ENCODE measurements at regions not wholly inside any gene's neighbourhood (a gene's known extent, or its start where the extent isn't known, plus 50 kb on each side); places are given as distances from the start of the nearest gene placed in this dataset.
"Not testable (repeated sequence)": the region's sequence is repeated elsewhere in the genome, so short reads cannot be mapped to it uniquely, and the experiment has no call there.

DNA sequence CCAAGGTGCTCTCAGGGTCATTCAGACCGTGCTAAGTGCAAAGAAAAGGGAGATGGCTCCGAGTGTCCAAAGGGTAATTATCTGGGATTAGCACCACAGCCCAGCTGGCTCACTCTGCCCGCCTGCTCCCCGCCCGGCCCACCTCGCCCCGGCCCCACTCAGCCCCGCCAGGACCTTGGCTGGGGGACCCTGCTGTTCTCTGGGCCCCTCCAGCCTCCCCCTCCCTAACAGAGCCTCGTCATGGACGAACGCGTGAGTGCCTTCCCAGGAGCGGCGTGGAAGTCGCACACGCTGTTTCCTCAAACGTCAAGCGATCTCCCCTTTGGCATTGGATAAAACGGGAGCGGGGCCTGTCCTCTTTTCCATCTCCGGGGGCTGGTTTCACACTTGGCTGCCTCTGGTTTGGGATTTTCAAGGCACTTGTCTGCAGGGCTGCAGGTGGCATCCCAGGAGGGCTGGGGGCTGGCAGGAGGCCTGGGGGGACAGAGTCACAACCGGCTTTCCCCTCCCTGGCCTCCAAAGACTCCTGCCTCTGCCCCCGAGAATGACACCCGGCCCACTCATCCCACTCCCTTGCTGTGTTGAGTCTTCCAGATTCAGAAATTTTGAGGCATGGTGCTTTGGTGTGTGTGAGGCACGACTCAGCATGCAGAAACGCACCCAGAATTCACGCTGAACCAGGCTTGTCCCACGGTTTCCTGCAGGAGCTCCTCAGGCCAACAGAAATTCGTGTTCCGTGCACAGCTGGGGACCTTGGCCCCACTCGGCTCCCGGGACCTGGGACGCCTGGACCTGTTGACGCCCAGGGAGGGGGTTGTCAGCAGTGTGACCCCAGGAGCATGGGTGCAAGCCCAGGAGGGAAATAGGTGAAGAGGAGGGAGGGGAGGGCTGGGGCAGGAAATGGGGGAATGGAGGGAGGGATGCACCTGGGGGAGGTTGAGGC lies 110.0 kb downstream of the PDGFA start:
- Mint-ChIP-seq H3K27me3 (ENCODE audit: insufficient read depth, unreplicated experiment) (peaks cover 44% of the 10 kb centered on the region), H3K4me3 (ENCODE audit: unreplicated experiment) (no peak overlapping the region), H3K27ac (ENCODE audit: low read depth, unreplicated experiment) (no peak overlapping the region), H3K36me3 (ENCODE audit: insufficient read depth, unreplicated experiment) (no peaks in the 10 kb centered on the region), H3K9me3 (ENCODE audit: unreplicated experiment) (peaks cover 7% of the 10 kb centered on the region), H3K4me1 (ENCODE audit: insufficient read depth, unreplicated experiment) (no peaks in the 10 kb centered on the region)
- intact Hi-C loops (cut with micrococcal nuclease), result no loop called here
- ChIA-PET CTCF (no interaction called here), POLR2A (no interaction called here)
- no TSS peak for BruUV-seq (replicated peaks)
- no peak for TF ChIP-seq CTCF (IDR thresholded peaks at IDR 0.05; ENCODE audit: unreplicated experiment)
- no peak for DNase-seq (ENCODE audit: unreplicated experiment)

DNA sequence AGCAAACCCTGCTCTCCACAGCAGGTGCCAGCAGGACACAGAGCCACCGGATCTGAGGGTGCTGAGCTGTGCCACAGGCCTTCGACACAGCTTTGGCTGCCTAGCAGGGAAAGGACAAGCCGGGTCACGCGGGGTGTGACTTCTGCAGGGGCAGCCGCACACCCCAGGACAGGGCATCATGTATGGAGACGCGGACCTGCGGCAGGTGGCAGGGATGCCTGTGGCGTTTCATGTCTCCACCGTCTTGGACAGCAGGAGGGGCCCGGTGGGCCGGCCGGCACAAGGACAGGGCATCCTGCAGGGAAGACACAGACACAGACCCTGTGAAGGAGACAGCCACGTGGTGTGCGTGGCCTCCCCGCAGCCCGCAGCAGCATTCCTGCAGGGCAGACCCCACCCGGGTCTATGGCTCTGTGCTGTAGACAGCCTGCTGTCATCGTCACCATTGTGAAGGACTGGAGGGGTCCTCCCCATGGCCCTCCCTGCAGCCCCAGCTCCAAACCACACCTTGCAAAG lies 109.2 kb downstream of the PDGFA start:
- intact Hi-C loops (cut with micrococcal nuclease), result no loop called here
- H3K9me3 Mint-ChIP-seq (ENCODE audit: unreplicated experiment), result peaks cover 7% of the 10 kb centered on the region
- BruUV-seq (replicated peaks), result no TSS peak

DNA sequence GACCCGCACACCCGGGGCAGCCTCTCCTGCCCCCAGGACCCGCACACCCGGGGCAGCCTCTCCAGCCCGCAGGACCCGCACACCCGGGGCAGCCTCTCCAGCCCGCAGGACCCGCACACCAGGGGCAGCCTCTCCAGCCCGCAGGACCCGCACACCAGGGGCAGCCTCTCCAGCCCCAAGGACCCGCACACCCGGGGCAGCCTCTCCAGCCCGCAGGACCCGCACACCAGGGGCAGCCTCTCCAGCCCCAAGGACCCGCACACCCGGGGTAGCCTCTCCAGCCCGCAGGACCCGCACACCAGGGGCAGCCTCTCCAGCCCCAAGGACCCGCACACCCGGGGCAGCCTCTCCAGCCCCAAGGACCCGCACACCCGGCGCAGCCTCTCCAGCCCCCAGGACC lies 108.5 kb downstream of the PDGFA start:
- POLR2A ChIA-PET; H3K4me3 Mint-ChIP-seq (ENCODE audit: unreplicated experiment); H3K36me3 Mint-ChIP-seq (ENCODE audit: insufficient read depth, unreplicated experiment); H3K27ac Mint-ChIP-seq (ENCODE audit: low read depth, unreplicated experiment); BruUV-seq (replicated peaks); H3K4me1 Mint-ChIP-seq (ENCODE audit: insufficient read depth, unreplicated experiment); H3K9me3 Mint-ChIP-seq (ENCODE audit: unreplicated experiment); DNase-seq (ENCODE audit: unreplicated experiment); intact Hi-C loops (cut with micrococcal nuclease); CTCF ChIA-PET: not testable (repeated sequence)
- H3K27me3 Mint-ChIP-seq (ENCODE audit: insufficient read depth, unreplicated experiment), result peaks cover 29% of the 10 kb centered on the region

More for the DNA sequence above, 109.2 kb downstream of the PDGFA start:
- Mint-ChIP-seq H3K36me3 (ENCODE audit: insufficient read depth, unreplicated experiment) (no peaks in the 10 kb centered on the region), H3K27ac (ENCODE audit: low read depth, unreplicated experiment) (no peak overlapping the region), H3K4me3 (ENCODE audit: unreplicated experiment) (no peak overlapping the region), H3K4me1 (ENCODE audit: insufficient read depth, unreplicated experiment) (no peaks in the 10 kb centered on the region), H3K27me3 (ENCODE audit: insufficient read depth, unreplicated experiment) (peaks cover 36% of the 10 kb centered on the region)
- TF ChIP-seq CTCF (IDR thresholded peaks at IDR 0.05; ENCODE audit: unreplicated experiment), result no peak
- POLR2A ChIA-PET, result no interaction called here
- DNase-seq (ENCODE audit: unreplicated experiment), result no peak
- CTCF ChIA-PET, result no interaction called here

GRCh38 chr7:411677-412312 lies 107.9 kb downstream of the PDGFA start:
- POLR2A ChIA-PET, result no interaction called here
- no peaks in the 10 kb centered on the region for H3K4me1 Mint-ChIP-seq (ENCODE audit: insufficient read depth, unreplicated experiment)
- no peak for TF ChIP-seq CTCF (IDR thresholded peaks at IDR 0.05; ENCODE audit: unreplicated experiment)
- DNase-seq (ENCODE audit: unreplicated experiment), result no peak
- H3K27ac Mint-ChIP-seq (ENCODE audit: low read depth, unreplicated experiment), result no peak overlapping the region
- CTCF ChIA-PET, result interaction anchor here (0.6 to 1.0 kb wide), 2 partner anchors 80 to 178 kb away, joined by 3 read pairs; no protein-coding TSS in a partner anchor
- H3K4me3 Mint-ChIP-seq (ENCODE audit: unreplicated experiment), result no peak overlapping the region
- no TSS peak for BruUV-seq (replicated peaks)
- peaks cover 22% of the 10 kb centered on the region for H3K27me3 Mint-ChIP-seq (ENCODE audit: insufficient read depth, unreplicated experiment)
- H3K9me3 Mint-ChIP-seq (ENCODE audit: unreplicated experiment), result peaks cover 7% of the 10 kb centered on the region
- no peaks in the 10 kb centered on the region for H3K36me3 Mint-ChIP-seq (ENCODE audit: insufficient read depth, unreplicated experiment)
- intact Hi-C loops (cut with micrococcal nuclease), result no loop called here
